Neural progenitor cell (in vitro differentiated cells): ENCODE measurements at regions not wholly inside any gene's neighbourhood (a gene's known extent, or its start where the extent isn't known, plus 50 kb on each side); places are given as distances from the start of the nearest gene placed in this dataset.

Experiments used
- EZH2 ChIP-seq: fragments of 200-600 bp; sonication (generic); IDR thresholded peaks from 2 replicates; pipeline ENCODE4 v1.6.1; 2017; ENCODE audit warnings: antibody characterized with exemption, mild to moderate bottlenecking, moderate library complexity
- EZH2phosphoT487 ChIP-seq: fragments of 200-600 bp; sonication (generic); IDR thresholded peaks from 2 replicates; pipeline ENCODE4 v1.6.1; 2017; ENCODE audit warnings: antibody characterized with exemption
- TF ChIP-seq, protein P1 (sequence below): fragments of 200-600 bp; sonication (generic); IDR thresholded peaks from 2 replicates; pipeline ENCODE4 v1.5.1; 2017; ENCODE audit warnings: antibody characterized with exemption, mild to moderate bottlenecking

DNA sequence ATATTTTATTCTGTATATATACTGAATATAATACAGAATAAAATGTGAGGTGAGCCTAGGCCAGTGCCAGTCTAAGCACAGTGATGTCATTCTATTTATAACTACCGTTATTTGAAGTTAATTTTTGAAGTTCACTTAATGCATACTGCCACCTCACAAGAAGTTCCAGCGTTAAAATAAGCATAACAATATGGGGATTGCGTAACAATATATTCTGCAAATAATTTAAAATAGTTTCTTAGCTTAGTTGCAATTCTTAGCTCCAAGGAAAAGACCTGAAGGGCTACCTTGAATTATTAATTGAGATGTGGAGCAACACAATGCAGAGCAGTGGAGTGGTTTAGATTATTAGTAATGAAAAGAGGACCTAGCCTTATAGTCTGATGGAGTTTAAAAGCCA is 390.5 kb upstream of the ROBO1 start:
- TF ChIP-seq, protein P1, sequence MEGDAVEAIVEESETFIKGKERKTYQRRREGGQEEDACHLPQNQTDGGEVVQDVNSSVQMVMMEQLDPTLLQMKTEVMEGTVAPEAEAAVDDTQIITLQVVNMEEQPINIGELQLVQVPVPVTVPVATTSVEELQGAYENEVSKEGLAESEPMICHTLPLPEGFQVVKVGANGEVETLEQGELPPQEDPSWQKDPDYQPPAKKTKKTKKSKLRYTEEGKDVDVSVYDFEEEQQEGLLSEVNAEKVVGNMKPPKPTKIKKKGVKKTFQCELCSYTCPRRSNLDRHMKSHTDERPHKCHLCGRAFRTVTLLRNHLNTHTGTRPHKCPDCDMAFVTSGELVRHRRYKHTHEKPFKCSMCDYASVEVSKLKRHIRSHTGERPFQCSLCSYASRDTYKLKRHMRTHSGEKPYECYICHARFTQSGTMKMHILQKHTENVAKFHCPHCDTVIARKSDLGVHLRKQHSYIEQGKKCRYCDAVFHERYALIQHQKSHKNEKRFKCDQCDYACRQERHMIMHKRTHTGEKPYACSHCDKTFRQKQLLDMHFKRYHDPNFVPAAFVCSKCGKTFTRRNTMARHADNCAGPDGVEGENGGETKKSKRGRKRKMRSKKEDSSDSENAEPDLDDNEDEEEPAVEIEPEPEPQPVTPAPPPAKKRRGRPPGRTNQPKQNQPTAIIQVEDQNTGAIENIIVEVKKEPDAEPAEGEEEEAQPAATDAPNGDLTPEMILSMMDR = no peak
- TF ChIP-seq EZH2 (no peak), EZH2phosphoT487 (no peak)
